ENCODE measurements at regions not wholly inside any gene's neighbourhood (a gene's known extent, or its start where the extent isn't known, plus 50 kb on each side); places are given as distances from the start of the nearest gene placed in this dataset.

DNA sequence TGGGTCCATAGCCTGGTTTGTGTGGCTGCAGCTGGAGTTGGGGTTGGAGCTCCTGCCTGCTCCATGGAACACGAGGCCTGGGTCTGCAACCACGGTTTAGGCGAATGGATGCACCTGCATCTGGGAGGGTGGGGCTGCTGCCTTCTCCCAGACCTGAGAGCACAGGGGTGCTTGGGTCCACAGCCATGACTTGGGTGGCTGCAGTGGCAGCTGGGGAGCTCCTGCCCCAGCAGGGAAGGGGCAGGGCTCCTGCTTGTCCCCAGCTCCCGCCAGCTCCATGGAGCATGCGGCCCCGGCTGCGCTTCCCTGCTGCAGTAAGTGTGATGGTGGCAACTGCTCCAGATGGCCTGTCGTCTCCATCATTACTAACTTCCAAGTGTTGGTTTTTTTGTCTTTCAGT, 571.1 kb upstream of the LRRN3 start:
- no peak for TF ChIP-seq POLR2A (IDR thresholded peaks at IDR 0.05)
- TF ChIP-seq, protein P1, sequence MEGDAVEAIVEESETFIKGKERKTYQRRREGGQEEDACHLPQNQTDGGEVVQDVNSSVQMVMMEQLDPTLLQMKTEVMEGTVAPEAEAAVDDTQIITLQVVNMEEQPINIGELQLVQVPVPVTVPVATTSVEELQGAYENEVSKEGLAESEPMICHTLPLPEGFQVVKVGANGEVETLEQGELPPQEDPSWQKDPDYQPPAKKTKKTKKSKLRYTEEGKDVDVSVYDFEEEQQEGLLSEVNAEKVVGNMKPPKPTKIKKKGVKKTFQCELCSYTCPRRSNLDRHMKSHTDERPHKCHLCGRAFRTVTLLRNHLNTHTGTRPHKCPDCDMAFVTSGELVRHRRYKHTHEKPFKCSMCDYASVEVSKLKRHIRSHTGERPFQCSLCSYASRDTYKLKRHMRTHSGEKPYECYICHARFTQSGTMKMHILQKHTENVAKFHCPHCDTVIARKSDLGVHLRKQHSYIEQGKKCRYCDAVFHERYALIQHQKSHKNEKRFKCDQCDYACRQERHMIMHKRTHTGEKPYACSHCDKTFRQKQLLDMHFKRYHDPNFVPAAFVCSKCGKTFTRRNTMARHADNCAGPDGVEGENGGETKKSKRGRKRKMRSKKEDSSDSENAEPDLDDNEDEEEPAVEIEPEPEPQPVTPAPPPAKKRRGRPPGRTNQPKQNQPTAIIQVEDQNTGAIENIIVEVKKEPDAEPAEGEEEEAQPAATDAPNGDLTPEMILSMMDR (IDR thresholded peaks at IDR 0.05): no peak
- Histone ChIP-seq H3K27ac (no peak overlapping the region), H3K36me3 (no peaks in the 10 kb centered on the region), H3K9me3 (no peaks in the 10 kb centered on the region), H3K4me1 (peaks cover 0 to 29% (median 3%) of the 10 kb centered on the region in 4 donors), H3K4me3 (no peak overlapping the region), H3K27me3 (no peaks in the 10 kb centered on the region)
- WGBS (ENCODE audit: insufficient coverage, low coverage, low lambda C conversion rate, missing lambda C conversion rate): 98% methylated on average over 5 of the region's 8 CpGs
- no peak for DNase-seq
- intact Hi-C loops (cut with DNase I): no loop called here
- no peak for ATAC-seq

DNA sequence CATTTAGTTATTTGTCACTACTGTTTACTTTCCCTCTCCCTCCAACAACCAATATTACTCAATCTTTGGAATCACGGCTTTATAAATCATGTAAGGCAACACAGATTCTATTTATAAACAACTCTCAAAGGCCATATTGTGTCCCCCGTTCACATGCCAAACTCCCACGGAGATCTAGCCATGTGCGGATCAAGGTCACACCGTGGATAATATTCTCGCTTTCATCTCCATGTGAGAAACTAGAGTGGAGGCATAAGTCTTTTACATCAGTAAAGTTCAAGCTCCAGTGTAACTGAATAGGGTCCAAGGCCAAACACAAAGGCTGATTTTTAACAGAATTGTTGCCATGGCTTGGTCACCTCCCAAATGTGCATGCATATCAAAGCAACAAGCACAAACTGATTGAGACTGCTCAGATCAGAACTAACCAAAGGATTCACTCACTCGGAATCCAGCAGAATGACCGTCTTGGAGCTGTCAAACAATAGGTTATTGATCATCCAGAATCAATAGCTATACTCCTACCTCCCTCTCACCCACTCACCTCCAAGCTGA, 569.5 kb upstream of the LRRN3 start:
- ATAC-seq (peak; percentile 39 to 65 (median 48)), DNase-seq (no peak)
- no peaks in the 10 kb centered on the region for H3K9me3 ChIP-seq
- no peaks in the 10 kb centered on the region for H3K27me3 ChIP-seq
- H3K4me3 ChIP-seq: peak overlapping the region in 1 of 3 donors; percentile 15
- 18% methylated on average over 8 of the region's 8 CpGs for WGBS (ENCODE audit: insufficient coverage, low coverage, low lambda C conversion rate, missing lambda C conversion rate)
- intact Hi-C loops (cut with DNase I): no loop called here
- TF ChIP-seq POLR2A (IDR thresholded peaks at IDR 0.05): no peak
- peaks cover 0 to 29% (median 3%) of the 10 kb centered on the region in 4 donors for H3K4me1 ChIP-seq
- no peaks in the 10 kb centered on the region for H3K36me3 ChIP-seq
- H3K27ac ChIP-seq: peak overlapping the region in 2 of 3 donors; percentile 78 to 84

DNA sequence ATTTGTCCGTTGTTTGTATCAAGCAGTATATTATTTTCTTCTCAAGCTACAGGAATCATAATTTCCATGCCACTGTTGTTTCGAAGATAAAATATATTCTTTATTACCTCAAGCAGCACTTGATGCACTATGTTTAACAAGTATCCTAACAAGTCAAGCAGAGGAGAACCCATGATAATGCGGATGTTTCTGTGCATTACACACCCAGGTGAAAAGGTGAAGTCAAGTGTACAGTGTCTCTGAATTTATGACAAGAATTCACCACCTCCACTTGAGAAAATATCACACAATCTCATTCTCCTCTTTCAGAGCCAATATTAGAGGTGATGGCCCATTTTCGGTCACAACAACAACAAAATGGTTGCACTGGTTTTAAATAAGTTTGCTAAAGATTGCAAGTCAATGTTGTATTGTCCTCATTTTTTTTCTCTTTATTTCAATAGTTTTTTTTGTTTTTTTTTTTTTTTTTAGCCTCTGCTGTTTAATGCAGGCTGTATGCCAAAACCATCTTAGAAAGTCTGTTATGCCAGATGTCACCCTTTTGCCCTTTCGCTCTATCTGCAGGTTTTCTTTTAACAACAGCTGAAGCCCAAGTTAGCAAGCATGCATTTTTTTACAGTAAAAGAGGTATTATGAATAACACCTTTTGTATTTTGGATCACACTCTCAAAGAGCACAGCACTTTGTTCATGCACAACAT, 568.7 kb upstream of the LRRN3 start:
- DNase-seq (no peak), ATAC-seq (peak; percentile 47 to 56 (median 52))
- intact Hi-C loops (cut with DNase I): no loop called here
- WGBS (ENCODE audit: insufficient coverage, low coverage, low lambda C conversion rate, missing lambda C conversion rate): 42% methylated on average over 5 of the region's 5 CpGs
- Histone ChIP-seq H3K4me1 (peaks cover 0 to 27% (median 3%) of the 10 kb centered on the region in 4 donors), H3K9me3 (no peaks in the 10 kb centered on the region), H3K27ac (peak overlapping the region; percentile 20 to 84 (median 78)), H3K4me3 (peak overlapping the region in 1 of 3 donors; percentile 4), H3K27me3 (no peaks in the 10 kb centered on the region), H3K36me3 (no peaks in the 10 kb centered on the region)
- TF ChIP-seq POLR2A (IDR thresholded peaks at IDR 0.05): no peak
- TF ChIP-seq, protein P1 (IDR thresholded peaks at IDR 0.05): no peak

DNA sequence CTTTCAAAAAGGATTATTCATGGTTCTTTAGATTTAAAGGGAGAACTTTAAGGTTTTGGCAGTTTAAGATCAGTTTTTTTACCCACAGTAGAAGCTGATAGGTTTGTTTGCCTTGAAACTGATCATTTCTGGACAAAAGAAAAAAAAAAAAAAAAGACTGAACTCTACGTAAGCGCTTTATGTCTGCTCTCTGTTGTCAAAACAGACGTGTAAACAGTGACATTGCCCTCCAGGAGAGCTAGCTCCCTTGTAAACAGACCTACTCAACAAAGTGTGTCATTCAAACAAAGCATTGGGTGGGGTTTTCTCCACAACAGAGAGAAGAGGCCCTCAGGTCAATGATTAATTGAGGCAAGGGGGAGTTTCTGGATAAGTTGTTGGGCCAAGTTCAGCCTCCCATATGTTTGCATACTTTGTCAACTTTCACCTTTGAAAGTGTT, 568.1 kb upstream of the LRRN3 start:
- TF ChIP-seq, protein P1 (IDR thresholded peaks at IDR 0.05): no peak
- no peak for TF ChIP-seq POLR2A (IDR thresholded peaks at IDR 0.05)
- no peaks in the 10 kb centered on the region for H3K9me3 ChIP-seq
- H3K4me1 ChIP-seq: peaks cover 0 to 22% (median 3%) of the 10 kb centered on the region in 4 donors
- no peaks in the 10 kb centered on the region for H3K36me3 ChIP-seq
- no peaks in the 10 kb centered on the region for H3K27me3 ChIP-seq
- DNase-seq (peak in 1 of 3 donors; percentile 59), ATAC-seq (peak; percentile 87 to 93 (median 92))
- WGBS (ENCODE audit: insufficient coverage, low coverage, low lambda C conversion rate, missing lambda C conversion rate): 18% methylated on average over 3 of the region's 3 CpGs
- H3K4me3 ChIP-seq: peak overlapping the region in 1 of 3 donors; percentile 4
- intact Hi-C loops (cut with DNase I): no loop called here
- H3K27ac ChIP-seq: peak overlapping the region; percentile 28 to 84 (median 78)

DNA sequence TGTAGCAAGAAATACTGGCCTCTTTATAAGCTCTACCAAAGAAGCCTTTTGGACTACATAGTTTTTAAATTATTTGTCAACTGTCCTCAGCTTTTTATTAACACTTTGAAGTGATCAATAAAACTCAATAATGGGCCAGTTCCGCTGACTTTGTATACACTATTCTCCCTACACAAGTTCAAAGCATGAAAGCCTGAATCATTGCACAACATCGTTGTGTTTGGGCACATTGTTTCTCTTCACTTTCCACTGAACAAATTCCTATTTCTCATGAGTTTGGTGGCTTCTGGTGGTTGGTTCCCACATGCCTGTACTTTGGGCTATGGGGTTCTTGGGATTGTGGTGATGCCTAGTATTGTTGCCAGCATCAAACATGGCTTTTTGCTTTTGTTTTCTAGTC, 561.8 kb upstream of the LRRN3 start:
- Histone ChIP-seq H3K4me3 (no peak overlapping the region), H3K4me1 (no peaks in the 10 kb centered on the region), H3K36me3 (no peaks in the 10 kb centered on the region), H3K27ac (no peak overlapping the region), H3K9me3 (no peaks in the 10 kb centered on the region), H3K27me3 (no peaks in the 10 kb centered on the region)
- WGBS (ENCODE audit: insufficient coverage, low coverage, low lambda C conversion rate, missing lambda C conversion rate): 29% methylated on average over 2 of the region's 2 CpGs
- ATAC-seq (no peak), DNase-seq (no peak)
- TF ChIP-seq POLR2A (IDR thresholded peaks at IDR 0.05): no peak
- TF ChIP-seq, protein P1 (IDR thresholded peaks at IDR 0.05): no peak
- intact Hi-C loops (cut with DNase I): no loop called here

Data from right lobe of liver (tissue), 6 donors.